PC-9 (cell line): ENCODE measurements at regions not wholly inside any gene's neighbourhood (a gene's known extent, or its start where the extent isn't known, plus 50 kb on each side); places are given as distances from the start of the nearest gene placed in this dataset.

Source experiments
- BruUV-seq: library from RNA; stranded (reverse); fragments of 400-500 nt; replicated peaks from 2 replicates; lab custom pipeline; 2021; lab: Mats Ljungman, UMichigan
- CTCF ChIA-PET: fragments of 300-600 bp; sonication (Branson Sonifier 250); formaldehyde crosslinking; loops from one replicate; lab custom pipeline; 2022; ENCODE audit warnings: antibody characterized with exemption; lab: Charles Lee
- POLR2A ChIA-PET: fragments of 300-600 bp; sonication (Branson Sonifier 250); formaldehyde crosslinking; loops from one replicate; lab custom pipeline; 2022; ENCODE audit warnings: antibody characterized with exemption; ENCODE audit not compliant: unreplicated experiment; lab: Charles Lee
- DNase-seq, 2 experiments: peaks; one replicate each; pipeline versions ENCODE4 v3.0.0 to v3.0.0-alpha.2; 2015 to 2022; ENCODE audit warnings: mixed read lengths in 1 of 2
- H2AFZ ChIP-seq: fragments of 200-600 bp; sonication (generic); 2 replicates; pipeline ENCODE4 v1.8.1; 2017; ENCODE audit warnings: antibody characterized with exemption
- H3F3A ChIP-seq: fragments of 200-600 bp; sonication (generic); 2 replicates; pipeline ENCODE4 v1.8.1; 2017; ENCODE audit warnings: antibody characterized with exemption, mild to moderate bottlenecking, low read depth; ENCODE audit not compliant: insufficient read depth
- H3K27ac ChIP-seq: fragments of 200-600 bp; sonication (generic); 2 replicates; pipeline ENCODE4 v1.6.1; 2016; ENCODE audit warnings: mixed run types
- H3K27me3 ChIP-seq: fragments of 200-600 bp; sonication (generic); 2 replicates; pipeline ENCODE4 v1.6.1; 2016; ENCODE audit warnings: low read depth, mixed run types; ENCODE audit not compliant: insufficient read depth
- H3K36me3 ChIP-seq: fragments of 200-600 bp; sonication (generic); 2 replicates; pipeline ENCODE4 v1.6.1; 2016; ENCODE audit warnings: low read depth, mixed run types
- H3K4me1 ChIP-seq: fragments of 200-600 bp; sonication (generic); replicated peaks from 2 replicates; pipeline ENCODE4 v1.6.1; 2016; ENCODE audit warnings: mixed run types; ENCODE audit not compliant: insufficient read depth
- H3K4me2 ChIP-seq: fragments of 200-600 bp; sonication (generic); 2 replicates; pipeline ENCODE4 v1.6.1; 2017; ENCODE audit warnings: mixed run types
- H3K4me3 ChIP-seq: fragments of 200-600 bp; sonication (generic); 2 replicates; pipeline ENCODE4 v1.6.1; 2016; ENCODE audit warnings: mixed run types
- H3K79me2 ChIP-seq: fragments of 200-600 bp; sonication (generic); 2 replicates; pipeline ENCODE4 v1.6.1; 2017; ENCODE audit warnings: low read depth, mixed run types
- H3K9me2 ChIP-seq: fragments of 200-600 bp; sonication (generic); 2 replicates; pipeline ENCODE4 v1.8.1; 2017; ENCODE audit warnings: mild to moderate bottlenecking; ENCODE audit not compliant: insufficient read depth
- H3K9me3 ChIP-seq: fragments of 200-600 bp; sonication (generic); 2 replicates; pipeline ENCODE4 v1.8.1; 2016; ENCODE audit warnings: low read depth; ENCODE audit not compliant: insufficient read depth
- H4K20me1 ChIP-seq: fragments of 200-600 bp; sonication (generic); 2 replicates; pipeline ENCODE4 v1.8.1; 2017; ENCODE audit not compliant: insufficient read depth
- EZH2 ChIP-seq: fragments of 200-600 bp; sonication (generic); IDR thresholded peaks from 2 replicates; pipeline ENCODE4 v1.8.0; 2017; ENCODE audit warnings: antibody characterized with exemption, low read depth
- intact Hi-C: fragments of 100-400 bp; cut with micrococcal nuclease; formaldehyde crosslinking; loops from one replicate; pipeline ENCODE4 v1.10.0; 2022; ENCODE audit not compliant: unreplicated experiment
- TF ChIP-seq, protein P1 (sequence below): fragments of 200-600 bp; sonication (generic); conservative IDR thresholded peaks from 2 replicates; pipeline ENCODE4 v1.6.1; 2017; ENCODE audit warnings: mixed run types, antibody characterized with exemption, mild to moderate bottlenecking, moderate library complexity

- no peaks in the 10 kb centered on the region for H3K36me3 ChIP-seq
- no peaks in the 10 kb centered on the region for H3K79me2 ChIP-seq
- no peaks in the 10 kb centered on the region for H4K20me1 ChIP-seq
- no peaks in the 10 kb centered on the region for H3K27me3 ChIP-seq
- H3K9me3 ChIP-seq: no peaks in the 10 kb centered on the region
- no peak overlapping the region for H2AFZ ChIP-seq
- no peaks in the 10 kb centered on the region for H3K9me2 ChIP-seq
- H3K27ac ChIP-seq: no peak overlapping the region
- BruUV-seq: no TSS peak
- no peak overlapping the region for H3K4me2 ChIP-seq
- TF ChIP-seq EZH2: no peak
- TF ChIP-seq, protein P1, sequence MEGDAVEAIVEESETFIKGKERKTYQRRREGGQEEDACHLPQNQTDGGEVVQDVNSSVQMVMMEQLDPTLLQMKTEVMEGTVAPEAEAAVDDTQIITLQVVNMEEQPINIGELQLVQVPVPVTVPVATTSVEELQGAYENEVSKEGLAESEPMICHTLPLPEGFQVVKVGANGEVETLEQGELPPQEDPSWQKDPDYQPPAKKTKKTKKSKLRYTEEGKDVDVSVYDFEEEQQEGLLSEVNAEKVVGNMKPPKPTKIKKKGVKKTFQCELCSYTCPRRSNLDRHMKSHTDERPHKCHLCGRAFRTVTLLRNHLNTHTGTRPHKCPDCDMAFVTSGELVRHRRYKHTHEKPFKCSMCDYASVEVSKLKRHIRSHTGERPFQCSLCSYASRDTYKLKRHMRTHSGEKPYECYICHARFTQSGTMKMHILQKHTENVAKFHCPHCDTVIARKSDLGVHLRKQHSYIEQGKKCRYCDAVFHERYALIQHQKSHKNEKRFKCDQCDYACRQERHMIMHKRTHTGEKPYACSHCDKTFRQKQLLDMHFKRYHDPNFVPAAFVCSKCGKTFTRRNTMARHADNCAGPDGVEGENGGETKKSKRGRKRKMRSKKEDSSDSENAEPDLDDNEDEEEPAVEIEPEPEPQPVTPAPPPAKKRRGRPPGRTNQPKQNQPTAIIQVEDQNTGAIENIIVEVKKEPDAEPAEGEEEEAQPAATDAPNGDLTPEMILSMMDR: no peak
- POLR2A ChIA-PET: interaction anchor here (0.5 kb wide), 1 partner anchor 827 kb away, joined by 3 read pairs; no protein-coding TSS in a partner anchor
- DNase-seq: no peak
- intact Hi-C loops: no loop called here
- CTCF ChIA-PET: interaction anchor here (0.6 kb wide), 1 partner anchor 677 kb away, joined by 3 read pairs; no protein-coding TSS in a partner anchor
- no peaks in the 10 kb centered on the region for H3K4me1 ChIP-seq
- H3K4me3 ChIP-seq: no peak overlapping the region
- H3F3A ChIP-seq: no peaks in the 10 kb centered on the region
Measured at GRCh38 chr5:20445326-20445860, 457.4 kb upstream of the CDH18 start.

- H3K9me2 ChIP-seq: no peaks in the 10 kb centered on the region; the same call in 1 of the 2 replicates
- H3K4me3 ChIP-seq: no peak overlapping the region
- H4K20me1 ChIP-seq: no peaks in the 10 kb centered on the region
- no peak overlapping the region for H2AFZ ChIP-seq
- H3K4me1 ChIP-seq: no peaks in the 10 kb centered on the region
- no peaks in the 10 kb centered on the region for H3K9me3 ChIP-seq
- no peak for DNase-seq
- H3K79me2 ChIP-seq: no peaks in the 10 kb centered on the region
- H3K27me3 ChIP-seq: no peaks in the 10 kb centered on the region
- POLR2A ChIA-PET: interaction anchor here (0.7 kb wide), 1 partner anchor 144 kb away, joined by 3 read pairs; no protein-coding TSS in a partner anchor
- CTCF ChIA-PET: interaction anchor here (0.6 kb wide), 1 partner anchor 121 kb away, joined by 7 read pairs; no protein-coding TSS in a partner anchor
- no peak overlapping the region for H3K4me2 ChIP-seq
- H3K36me3 ChIP-seq: no peaks in the 10 kb centered on the region
- no peak for TF ChIP-seq EZH2
- TF ChIP-seq, protein P1: no peak
- no peak overlapping the region for H3K27ac ChIP-seq
- BruUV-seq: no TSS peak
- H3F3A ChIP-seq: no peaks in the 10 kb centered on the region
- intact Hi-C loops: no loop called here
Measured at GRCh38 chr5:20434786-20435185, 446.8 kb upstream of the CDH18 start.

GRCh38 chr5:20420991-20421595, 433.1 kb upstream of the CDH18 start:
- no peak overlapping the region for H3K4me3 ChIP-seq
- no peaks in the 10 kb centered on the region for H3K79me2 ChIP-seq
- no peaks in the 10 kb centered on the region for H3K9me3 ChIP-seq
- BruUV-seq: no TSS peak
- no peaks in the 10 kb centered on the region for H3K36me3 ChIP-seq
- H4K20me1 ChIP-seq: no peaks in the 10 kb centered on the region
- no peak for DNase-seq
- ChIA-PET POLR2A (no interaction called here), CTCF (no interaction called here)
- no peaks in the 10 kb centered on the region for H3K4me1 ChIP-seq
- H2AFZ ChIP-seq: no peak overlapping the region
- H3K27me3 ChIP-seq: no peaks in the 10 kb centered on the region
- H3K27ac ChIP-seq: no peak overlapping the region
- TF ChIP-seq, protein P1: no peak
- no peak for TF ChIP-seq EZH2
- no peaks in the 10 kb centered on the region for H3F3A ChIP-seq
- intact Hi-C loops: no loop called here
- no peak overlapping the region for H3K4me2 ChIP-seq
- no peaks in the 10 kb centered on the region for H3K9me2 ChIP-seq
